GM12864 (cell line): ENCODE measurements at regions not wholly inside any gene's neighbourhood (a gene's known extent, or its start where the extent isn't known, plus 50 kb on each side); places are given as distances from the start of the nearest gene placed in this dataset.

ENCODE experiments used
- DNase-seq: peaks from one replicate; pipeline ENCODE4 v3.0.0-alpha.2; 2011; ENCODE audit warnings: low read depth
- H3K4me3 ChIP-seq: 2 replicates; pipeline ENCODE4 v1.5.1; 2011; ENCODE audit warnings: mild to moderate bottlenecking, low read depth, low read length, control low read depth
- TF ChIP-seq, protein P1 (sequence below): IDR thresholded peaks from 2 replicates; pipeline ENCODE4 v1.5.1; 2011; ENCODE audit warnings: low read depth, mild to moderate bottlenecking, moderate library complexity, low read length, control low read depth, inconsistent platforms; ENCODE audit errors: missing control alignments

DNA sequence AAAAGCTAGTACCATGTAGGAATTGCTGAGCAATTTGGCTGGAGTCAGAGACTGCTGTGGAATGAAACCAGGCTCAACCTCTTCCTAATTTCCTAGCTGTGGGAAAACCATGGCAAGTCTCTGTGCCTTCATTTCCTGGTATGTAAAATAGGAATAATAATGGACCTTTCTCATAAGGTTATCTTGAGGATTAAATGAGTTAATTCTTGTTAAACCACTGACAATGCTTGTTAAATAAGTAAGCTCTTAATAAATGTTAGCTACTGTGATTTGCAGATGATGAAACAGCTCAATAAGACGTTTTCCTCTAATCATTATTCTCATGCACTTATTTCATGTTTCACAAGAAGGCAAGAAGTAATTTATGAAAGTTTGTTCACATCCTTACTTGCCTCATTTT lies 346.7 kb downstream of the RND3 start:
- H3K4me3 ChIP-seq, result no peak overlapping the region
- TF ChIP-seq, protein P1, sequence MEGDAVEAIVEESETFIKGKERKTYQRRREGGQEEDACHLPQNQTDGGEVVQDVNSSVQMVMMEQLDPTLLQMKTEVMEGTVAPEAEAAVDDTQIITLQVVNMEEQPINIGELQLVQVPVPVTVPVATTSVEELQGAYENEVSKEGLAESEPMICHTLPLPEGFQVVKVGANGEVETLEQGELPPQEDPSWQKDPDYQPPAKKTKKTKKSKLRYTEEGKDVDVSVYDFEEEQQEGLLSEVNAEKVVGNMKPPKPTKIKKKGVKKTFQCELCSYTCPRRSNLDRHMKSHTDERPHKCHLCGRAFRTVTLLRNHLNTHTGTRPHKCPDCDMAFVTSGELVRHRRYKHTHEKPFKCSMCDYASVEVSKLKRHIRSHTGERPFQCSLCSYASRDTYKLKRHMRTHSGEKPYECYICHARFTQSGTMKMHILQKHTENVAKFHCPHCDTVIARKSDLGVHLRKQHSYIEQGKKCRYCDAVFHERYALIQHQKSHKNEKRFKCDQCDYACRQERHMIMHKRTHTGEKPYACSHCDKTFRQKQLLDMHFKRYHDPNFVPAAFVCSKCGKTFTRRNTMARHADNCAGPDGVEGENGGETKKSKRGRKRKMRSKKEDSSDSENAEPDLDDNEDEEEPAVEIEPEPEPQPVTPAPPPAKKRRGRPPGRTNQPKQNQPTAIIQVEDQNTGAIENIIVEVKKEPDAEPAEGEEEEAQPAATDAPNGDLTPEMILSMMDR, result no peak
- no peak for DNase-seq

DNA sequence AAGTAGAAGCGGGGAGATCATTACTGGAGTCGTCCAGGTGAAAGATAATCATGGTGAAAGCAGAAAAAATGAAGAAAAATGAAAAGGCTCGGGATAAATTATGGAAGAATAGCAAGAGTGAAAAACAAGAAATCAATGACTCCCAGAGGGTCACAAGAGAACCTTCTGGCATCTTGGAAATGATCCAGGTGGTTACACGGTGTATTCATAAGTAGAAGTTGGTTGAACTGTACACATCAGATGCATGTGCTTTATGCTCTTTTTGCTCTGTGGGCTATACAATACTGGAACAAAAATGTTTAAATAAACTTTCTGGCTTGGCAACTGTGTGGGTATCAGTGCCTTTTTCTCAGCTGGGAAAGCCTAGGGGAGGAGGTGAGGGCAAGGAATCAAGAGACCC lies 348.9 kb downstream of the RND3 start:
- no peak overlapping the region for H3K4me3 ChIP-seq
- TF ChIP-seq, protein P1, result no peak
- DNase-seq, result no peak

DNA sequence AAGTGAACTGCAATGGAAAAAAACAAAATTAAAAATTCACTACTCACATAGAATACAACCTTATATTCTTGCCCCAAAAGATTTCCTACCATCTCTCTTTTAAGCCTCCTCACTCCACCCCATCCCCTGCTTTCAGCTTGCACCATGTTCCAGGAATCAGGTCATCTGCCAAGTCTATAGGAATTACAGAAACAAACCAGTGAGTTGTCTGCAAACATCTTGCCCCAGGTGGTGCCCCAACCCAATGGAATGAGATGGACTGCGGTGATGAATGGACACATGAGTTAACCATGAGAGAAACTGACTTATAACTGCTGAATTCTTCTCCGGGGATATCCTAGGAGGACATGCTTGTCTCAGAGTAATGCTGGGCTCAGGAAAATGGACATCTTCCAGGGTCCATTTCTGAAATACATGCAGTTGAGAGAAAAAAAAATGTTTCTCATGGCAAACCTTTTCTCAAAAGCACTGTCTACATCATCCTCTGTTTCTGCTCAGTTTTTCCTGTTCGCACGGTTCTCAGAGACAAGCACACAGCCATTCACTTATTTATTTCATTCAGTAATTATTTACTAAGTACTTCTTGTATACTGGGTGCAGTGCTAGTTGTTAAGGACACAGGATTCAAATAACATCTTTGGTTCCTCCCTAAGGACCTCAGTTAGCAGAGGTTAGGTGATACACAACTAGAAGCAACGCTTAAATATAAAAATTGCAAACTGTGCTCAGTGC lies 350.0 kb downstream of the RND3 start:
- no peak for DNase-seq
- H3K4me3 ChIP-seq, result no peak overlapping the region
- TF ChIP-seq, protein P1, result no peak

DNA sequence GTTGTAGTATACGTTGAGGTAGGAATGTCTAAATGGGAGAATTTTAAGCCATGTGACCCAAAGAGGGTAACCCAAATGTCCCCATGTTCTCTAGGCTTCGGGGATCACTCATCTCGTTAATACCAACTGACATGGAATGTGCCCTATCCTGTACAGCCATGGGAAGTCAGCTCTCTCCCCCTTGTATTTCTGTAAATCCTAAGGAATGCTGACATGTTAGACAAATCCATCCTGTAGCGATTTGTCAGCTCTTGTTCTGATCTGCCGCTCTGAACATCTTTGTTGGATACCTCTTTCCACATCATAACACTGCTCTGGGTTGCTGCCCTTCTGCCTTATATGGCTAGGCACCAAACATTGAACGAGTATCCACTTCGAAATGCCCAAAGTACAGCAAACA lies 350.6 kb downstream of the RND3 start:
- DNase-seq, result no peak
- TF ChIP-seq, protein P1, result no peak

DNA sequence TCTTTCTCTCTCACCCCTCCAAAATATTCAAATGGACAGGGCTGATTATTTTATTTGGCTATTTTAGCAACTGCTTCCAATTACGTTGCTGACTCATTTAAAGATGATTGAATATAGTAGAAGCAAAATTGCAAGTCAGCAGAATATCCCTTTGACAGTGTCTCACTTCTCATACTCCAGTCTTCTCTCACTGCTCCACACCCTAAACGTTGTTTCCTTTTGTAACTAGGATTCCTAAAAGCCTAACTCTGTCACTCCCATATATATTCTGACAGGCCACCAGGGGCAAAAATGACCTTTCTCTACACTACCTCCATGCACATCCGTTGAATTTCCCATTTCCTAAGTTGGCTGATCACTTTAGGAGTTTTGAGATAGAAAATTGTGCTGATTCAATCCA lies 351.1 kb downstream of the RND3 start:
- H3K4me3 ChIP-seq, result no peak overlapping the region
- TF ChIP-seq, protein P1, result no peak
- no peak for DNase-seq

More for the DNA sequence above, 350.6 kb downstream of the RND3 start:
- no peak overlapping the region for H3K4me3 ChIP-seq

DNA sequence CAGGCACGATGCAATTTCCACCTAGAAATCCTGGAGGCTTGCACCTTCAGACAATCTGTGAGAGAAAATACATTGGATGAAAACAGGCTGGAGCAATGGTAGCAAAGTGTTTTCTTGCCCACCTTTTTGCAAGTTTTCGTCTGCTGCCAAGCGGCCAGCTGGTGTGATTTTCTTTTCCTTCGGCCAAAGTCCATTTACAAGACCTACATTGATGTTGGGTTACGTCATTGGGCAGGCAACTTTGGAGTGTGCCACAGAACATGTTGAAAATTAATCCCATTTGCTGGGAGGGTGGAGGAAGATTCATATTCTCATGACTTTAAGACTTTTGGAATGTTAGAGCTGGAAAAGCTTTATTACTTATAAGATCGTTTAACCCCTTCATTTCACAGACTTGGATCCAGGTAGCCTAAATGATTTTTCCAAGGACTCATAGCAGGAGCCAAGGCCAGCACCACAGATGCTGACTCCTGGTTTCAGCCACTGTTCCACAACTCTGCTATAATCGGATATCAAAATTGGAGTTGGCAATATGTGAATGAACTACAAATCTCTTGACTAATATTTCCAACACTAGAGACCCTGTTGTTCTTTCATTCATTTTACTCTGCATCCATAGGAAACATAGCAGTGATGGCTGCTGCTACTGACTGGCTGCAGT lies 352.1 kb downstream of the RND3 start:
- H3K4me3 ChIP-seq, result no peak overlapping the region
- DNase-seq, result no peak
- TF ChIP-seq, protein P1, result no peak

DNA sequence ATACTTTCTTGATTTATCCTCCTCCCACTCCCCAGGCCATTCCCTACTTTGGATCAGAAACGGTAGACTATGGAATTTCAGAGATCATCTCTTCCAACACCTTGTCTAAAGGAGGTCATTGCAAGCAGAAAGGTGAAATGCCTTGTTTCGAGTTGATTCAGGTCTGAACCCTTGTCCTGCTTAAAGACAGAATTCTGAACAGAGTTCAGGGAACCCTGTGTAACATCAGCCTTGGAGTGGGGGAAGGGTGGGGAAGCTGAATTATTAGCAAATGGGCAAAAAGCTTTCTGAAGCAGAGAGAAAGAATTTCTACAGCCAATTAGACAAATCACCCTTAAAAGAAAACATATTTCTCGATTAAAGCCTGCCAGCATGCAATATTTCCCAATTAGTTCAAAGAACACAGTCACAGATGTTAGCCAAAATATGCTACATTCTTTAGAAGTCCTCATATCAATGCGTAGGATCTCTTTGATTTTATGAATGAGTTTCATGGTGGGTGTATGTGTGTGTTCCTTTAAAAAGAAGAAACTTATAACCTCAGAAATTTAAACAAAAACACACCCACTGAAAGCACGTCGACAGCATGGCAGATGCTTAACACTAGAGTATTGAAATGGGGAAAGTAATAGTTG lies 353.1 kb downstream of the RND3 start:
- TF ChIP-seq, protein P1, result no peak
- no peak for DNase-seq
- H3K4me3 ChIP-seq, result no peak overlapping the region
